Endothelial cell of umbilical vein (primary cell): ENCODE measurements at regions not wholly inside any gene's neighbourhood (a gene's known extent, or its start where the extent isn't known, plus 50 kb on each side); places are given as distances from the start of the nearest gene placed in this dataset.

Source experiments
- BruUV-seq: library from RNA; stranded (reverse); fragments of 400-500 nt; replicated peaks from 2 replicates; lab custom pipeline; 2021; lab: Mats Ljungman, UMichigan
- CTCF ChIA-PET: fragments of 300-600, 350-600 bp; sonication (Branson Sonifier 250); formaldehyde crosslinking; loops from one replicate; lab custom pipeline; 2021; ENCODE audit warnings: antibody characterized with exemption, inconsistent platforms; lab: Charles Lee
- POLR2A ChIA-PET: fragments of 300-600, 350-600 bp; sonication (Branson Sonifier 250); formaldehyde crosslinking; loops from one replicate; lab custom pipeline; 2021; ENCODE audit warnings: antibody characterized with exemption, inconsistent platforms; lab: Charles Lee
- DNase-seq: peaks from one replicate; pipeline ENCODE4 v3.0.0-alpha.2; 2011; ENCODE audit warnings: low read depth, low spot score
- FAIRE-seq: peaks from 2 replicates; lab custom pipeline; 2011; peaks lifted over from hg19 to GRCh38; lab: Jason Lieb, UNC
- H2AFZ ChIP-seq: 2 replicates; pipeline ENCODE4 v1.6.0; 2012; ENCODE audit warnings: low read depth, low read length, control low read depth, inconsistent platforms
- H3K27ac ChIP-seq: 2 replicates; pipeline ENCODE4 v1.5.1; 2011; ENCODE audit warnings: low read depth, mild to moderate bottlenecking, control low read depth, low read length, moderate library complexity; ENCODE audit not compliant: insufficient read depth
- H3K27me3 ChIP-seq, 2 experiments: 2 replicates each; pipeline versions ENCODE4 v1.6.0 to v1.6.1; 2011; ENCODE audit warnings: low read length in 2 of 2, mixed read lengths in 1 of 2; ENCODE audit not compliant: control insufficient read depth in 2 of 2, insufficient read depth in 2 of 2
- H3K36me3 ChIP-seq, 2 experiments: 2 replicates in 1 of 2; 3 replicates in 1 of 2; pipeline ENCODE4 v1.5.1; 2011; ENCODE audit warnings: low read length in 2 of 2, mild to moderate bottlenecking in 1 of 2, moderate library complexity in 1 of 2; ENCODE audit not compliant: control insufficient read depth in 2 of 2, insufficient read depth in 2 of 2; ENCODE audit errors: extremely low read depth in 1 of 2
- H3K4me1 ChIP-seq: 3 replicates; pipeline ENCODE4 v1.5.1; 2011; ENCODE audit warnings: mild to moderate bottlenecking, low read length; ENCODE audit not compliant: control insufficient read depth, insufficient read depth; ENCODE audit errors: extremely low read depth
- H3K4me2 ChIP-seq: 2 replicates; pipeline ENCODE4 v1.6.1; 2011; ENCODE audit warnings: low read length, control low read depth, mixed read lengths; ENCODE audit not compliant: insufficient read depth
- H3K4me3 ChIP-seq, 3 experiments: fragments of 200-600 bp in 1 of 3; sonication (generic), shearing (Covaris generic) in 1 of 3; replicated peaks in 1 of 3; 2 replicates each; pipeline ENCODE4 v1.5.1; 2011 to 2016; ENCODE audit warnings: control low read depth in 3 of 3, low read length in 3 of 3, mild to moderate bottlenecking in 2 of 3, inconsistent platforms in 1 of 3, low read depth in 1 of 3, moderate library complexity in 1 of 3; ENCODE audit not compliant: insufficient read depth in 1 of 3
- H3K79me2 ChIP-seq: 2 replicates; pipeline ENCODE4 v1.6.0; 2012; ENCODE audit warnings: low read length, inconsistent platforms; ENCODE audit not compliant: control insufficient read depth, insufficient read depth
- H3K9ac ChIP-seq: replicated peaks from 2 replicates; pipeline ENCODE3; 2011; ENCODE audit warnings: low read length, control low read depth; ENCODE audit not compliant: insufficient read depth; ENCODE audit errors: extremely low read depth
- H3K9me1 ChIP-seq: replicated peaks from 3 replicates; pipeline ENCODE4 v1.6.0; 2011; ENCODE audit warnings: mild to moderate bottlenecking, low read length; ENCODE audit not compliant: control insufficient read depth, insufficient read depth; ENCODE audit errors: extremely low read depth
- H3K9me3 ChIP-seq: replicated peaks from 2 replicates; pipeline ENCODE4 v1.5.1; 2012; ENCODE audit warnings: low read length, inconsistent platforms; ENCODE audit not compliant: control insufficient read depth, insufficient read depth
- H4K20me1 ChIP-seq: replicated peaks from 2 replicates; pipeline ENCODE3; 2011; ENCODE audit warnings: mild to moderate bottlenecking, low read length; ENCODE audit not compliant: control insufficient read depth, insufficient read depth; ENCODE audit errors: extremely low read depth
- EZH2 ChIP-seq: IDR thresholded peaks from 2 replicates; pipeline ENCODE4 v1.6.1; 2012; ENCODE audit warnings: borderline replicate concordance, low read depth, mild to moderate bottlenecking, moderate library complexity, low read length, inconsistent platforms; ENCODE audit not compliant: severe bottlenecking
- GATA2 ChIP-seq: IDR thresholded peaks from 2 replicates; pipeline ENCODE4 v1.7.0; 2011; ENCODE audit warnings: low read depth, mild to moderate bottlenecking, moderate library complexity, mixed read lengths, low read length; ENCODE audit not compliant: insufficient read length, insufficient read depth
- POLR2A ChIP-seq: IDR thresholded peaks from 2 replicates; pipeline ENCODE4 v1.6.1; 2012; ENCODE audit warnings: low read depth, mild to moderate bottlenecking, control low read depth, low read length
- dilution Hi-C: fragments of 300-500 bp; cut with MboI; formaldehyde crosslinking; loops from one replicate; pipeline ENCODE4 v1.15.0; 2019; ENCODE audit warnings: low sequenced_read_pairs; ENCODE audit not compliant: extremely low pct_ligation_motif_present
- intact Hi-C: fragments of 100-400 bp; cut with micrococcal nuclease; formaldehyde crosslinking; loops from one replicate; pipeline ENCODE4 v1.10.0; 2022
- TF ChIP-seq, protein P1 (sequence below): IDR thresholded peaks from 2 replicates; pipeline ENCODE4 v1.6.1; 2011; ENCODE audit not compliant: insufficient read depth, insufficient read length

DNA sequence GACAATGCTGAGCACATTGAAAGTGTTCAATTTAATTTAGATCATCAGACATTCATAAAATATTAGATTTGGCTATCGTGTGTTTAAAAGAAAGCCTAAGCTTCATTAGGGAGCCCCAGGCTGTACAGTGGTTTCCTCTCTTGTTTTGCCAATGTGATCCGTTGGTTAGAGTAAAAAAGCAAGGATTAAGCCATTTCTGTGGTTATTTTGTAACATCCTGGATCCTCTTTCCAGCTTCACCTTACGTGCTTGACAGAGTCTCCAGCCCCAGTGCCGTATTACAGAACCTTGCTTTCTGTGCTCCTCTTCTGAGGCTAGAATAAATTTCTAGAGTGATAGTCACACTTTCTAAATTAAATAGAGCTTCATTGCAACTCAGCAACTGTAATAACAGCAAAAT, 289.3 kb upstream of the LINC00305 start:
- CTCF ChIA-PET = no interaction called here

DNA sequence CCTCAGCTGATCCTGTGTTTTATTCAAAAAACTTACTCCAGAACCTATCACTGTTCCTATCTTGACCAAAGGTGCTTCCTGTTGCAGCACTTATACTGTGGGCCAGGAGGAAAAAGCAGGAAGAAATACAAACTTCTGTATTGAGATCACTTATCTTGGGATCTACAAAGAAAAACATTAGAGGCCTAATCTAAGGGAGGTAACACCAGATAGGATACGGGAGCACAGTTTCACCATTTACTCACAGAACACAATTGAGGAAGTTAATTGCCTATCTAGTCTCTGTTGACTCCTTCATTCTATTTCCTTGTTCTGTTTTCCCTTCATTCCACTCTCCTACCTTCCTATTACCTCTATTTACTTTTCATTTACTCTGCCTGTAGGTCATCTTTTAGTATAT, 287.2 kb upstream of the LINC00305 start:
- POLR2A ChIA-PET = no interaction called here
- intact Hi-C loops = no loop called here
- H3K9ac ChIP-seq = no peak overlapping the region
- no peaks in the 10 kb centered on the region for H3K9me1 ChIP-seq
- no peak overlapping the region for H3K4me2 ChIP-seq
- no peak for DNase-seq
- TF ChIP-seq GATA2 (peak; percentile 49), EZH2 (no peak)
- no peak for FAIRE-seq
- no peaks in the 10 kb centered on the region for H3K9me3 ChIP-seq
- CTCF ChIA-PET = no interaction called here
- H3K27me3 ChIP-seq = no peaks in the 10 kb centered on the region
- BruUV-seq = no TSS peak
- dilution Hi-C loops = no loop called here
- H2AFZ ChIP-seq = no peak overlapping the region
- no peaks in the 10 kb centered on the region for H3K4me1 ChIP-seq
- no peaks in the 10 kb centered on the region for H3K79me2 ChIP-seq
- no peaks in the 10 kb centered on the region for H3K36me3 ChIP-seq
- no peaks in the 10 kb centered on the region for H4K20me1 ChIP-seq
- no peak overlapping the region for H3K27ac ChIP-seq
- H3K4me3 ChIP-seq = no peak overlapping the region

More for the DNA sequence above, 289.3 kb upstream of the LINC00305 start:
- intact Hi-C loops (no loop called here), dilution Hi-C loops (no loop called here)
- no peak for FAIRE-seq
- Histone ChIP-seq H2AFZ (no peak overlapping the region), H3K9me1 (no peaks in the 10 kb centered on the region), H3K4me3 (no peak overlapping the region), H3K27me3 (no peaks in the 10 kb centered on the region), H4K20me1 (no peaks in the 10 kb centered on the region), H3K9ac (no peak overlapping the region), H3K79me2 (no peaks in the 10 kb centered on the region), H3K27ac (no peak overlapping the region), H3K4me1 (no peaks in the 10 kb centered on the region), H3K36me3 (no peaks in the 10 kb centered on the region), H3K9me3 (no peaks in the 10 kb centered on the region), H3K4me2 (no peak overlapping the region)
- POLR2A ChIA-PET = no interaction called here
- no TSS peak for BruUV-seq
- DNase-seq = no peak
- no peak for TF ChIP-seq POLR2A
- TF ChIP-seq, protein P1, sequence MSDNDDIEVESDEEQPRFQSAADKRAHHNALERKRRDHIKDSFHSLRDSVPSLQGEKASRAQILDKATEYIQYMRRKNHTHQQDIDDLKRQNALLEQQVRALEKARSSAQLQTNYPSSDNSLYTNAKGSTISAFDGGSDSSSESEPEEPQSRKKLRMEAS = no peak
